Activated CD4-positive, alpha-beta T cell treated with anti-CD3 and anti-CD28 coated beads, Interleukin-10, Interleukin-2, amounts not matched to agents 100 ng/mL and 50 ng/mL, durations not matched to agents 16 hours and 8 hours (primary cell): ENCODE measurements at regions not wholly inside any gene's neighbourhood (a gene's known extent, or its start where the extent isn't known, plus 50 kb on each side); places are given as distances from the start of the nearest gene placed in this dataset.

Experiments used
- DNase-seq: peaks from one replicate; pipeline ENCODE4 v3.0.0-alpha.2; 2020

DNA sequence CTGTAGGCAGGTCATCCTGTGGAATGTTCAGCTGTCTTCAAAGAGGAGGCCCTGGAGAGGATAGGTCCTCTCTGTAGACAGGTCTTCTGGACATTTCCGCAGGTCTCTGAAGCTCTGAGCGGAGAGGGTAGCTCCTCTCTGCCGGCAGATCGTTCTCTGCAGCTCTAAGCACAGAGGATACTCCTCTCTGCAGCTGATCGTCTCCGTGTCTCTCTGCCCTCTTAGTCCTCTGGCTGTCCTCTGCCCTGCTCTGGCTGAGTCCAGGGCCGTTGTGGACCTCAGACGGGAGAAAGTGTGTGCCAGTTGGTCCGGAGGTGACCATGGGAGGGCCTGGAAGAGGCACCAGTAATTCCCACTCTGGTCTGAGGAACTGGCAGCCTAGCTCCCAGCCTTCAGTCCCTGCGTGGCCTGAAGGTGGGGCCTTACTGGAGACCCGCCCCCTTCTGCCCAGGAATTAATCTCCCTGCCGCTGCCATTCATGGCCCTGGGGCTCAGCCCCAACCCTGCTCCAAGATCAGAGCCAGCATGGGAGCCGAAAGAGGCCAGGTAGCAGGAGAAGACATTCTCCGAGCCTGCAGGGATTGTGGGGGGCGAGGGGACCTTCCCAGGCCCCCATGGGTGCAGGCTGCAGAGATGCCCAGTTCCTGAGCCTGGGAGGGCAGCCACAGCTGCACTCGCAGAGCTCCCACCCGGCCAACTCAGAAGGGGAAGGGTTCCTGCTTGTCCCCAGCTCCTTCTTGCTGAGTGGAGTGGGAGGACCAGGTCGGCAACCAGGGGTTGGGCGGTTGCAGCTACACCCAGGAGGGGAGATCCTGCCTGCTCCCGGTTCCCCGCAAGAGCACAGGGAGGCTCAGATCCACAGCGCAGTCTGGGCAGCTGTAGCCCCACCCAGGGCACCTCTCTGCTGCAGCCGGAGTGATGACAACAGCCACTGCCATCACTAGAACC lies 488.7 kb downstream of the RSL24D1 start:
- no peak for DNase-seq

DNA sequence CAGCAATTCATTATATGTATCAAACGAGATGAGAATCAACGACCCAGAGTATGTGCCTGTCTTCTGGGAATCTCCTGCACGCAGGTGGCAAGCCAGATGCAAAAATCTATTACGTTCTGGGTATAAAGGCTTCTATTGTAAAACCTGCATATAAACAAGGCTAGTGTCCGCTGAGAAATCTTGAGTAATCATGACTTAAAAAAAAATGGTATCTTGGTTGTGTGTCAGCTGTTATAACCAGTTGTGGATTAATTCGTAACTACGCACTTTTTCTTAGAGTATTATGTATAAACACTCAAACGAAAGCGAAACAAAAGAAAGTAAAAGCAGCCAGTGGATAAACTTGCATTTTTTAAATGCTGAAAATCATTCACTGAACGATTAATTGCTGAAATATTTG lies 509.1 kb downstream of the RSL24D1 start:
- no peak for DNase-seq
